DND-41 (cell line): ENCODE measurements at regions not wholly inside any gene's neighbourhood (a gene's known extent, or its start where the extent isn't known, plus 50 kb on each side); places are given as distances from the start of the nearest gene placed in this dataset.

Source experiments
- ATAC-seq: fragments of 200-7000 bp; cut with Tn5 transposase; 3 replicates; pipeline ENCODE4 v1.9.1; 2021; ENCODE audit warnings: low read depth; ENCODE audit not compliant: insufficient read depth
- DNase-seq: peaks from one replicate; pipeline ENCODE4 v3.0.0-alpha.2; 2020
- H2AFZ ChIP-seq: 2 replicates; pipeline ENCODE4 v1.6.0; 2012; ENCODE audit warnings: low read depth, low read length
- H3K27ac ChIP-seq: 2 replicates; pipeline ENCODE4 v1.5.1; 2012; ENCODE audit warnings: low read length, inconsistent platforms
- H3K27me3 ChIP-seq: fragments of 200-600 bp; sonication (generic); 2 replicates; pipeline ENCODE4 v1.6.0; 2012; ENCODE audit warnings: low read length, mild to moderate bottlenecking, inconsistent platforms; ENCODE audit not compliant: insufficient read depth, poor library complexity
- H3K36me3 ChIP-seq: 2 replicates; pipeline ENCODE4 v1.5.1; 2012; ENCODE audit warnings: low read length, inconsistent platforms; ENCODE audit not compliant: insufficient read depth
- H3K4me1 ChIP-seq: 2 replicates; pipeline ENCODE4 v1.5.1; 2012; ENCODE audit warnings: mild to moderate bottlenecking, low read length; ENCODE audit not compliant: insufficient read depth
- H3K4me2 ChIP-seq: 2 replicates; pipeline ENCODE4 v1.6.0; 2012; ENCODE audit warnings: mild to moderate bottlenecking, moderate library complexity, low read length, inconsistent platforms; ENCODE audit not compliant: insufficient read depth
- H3K4me3 ChIP-seq, 2 experiments: fragments of 200-600 bp in 1 of 2; shearing (Covaris generic) in 1 of 2; 2 replicates each; pipeline ENCODE4 v1.5.1; 2012 to 2016; ENCODE audit warnings: inconsistent platforms in 2 of 2, low read length in 2 of 2, mild to moderate bottlenecking in 2 of 2, low read depth in 1 of 2, moderate library complexity in 1 of 2
- H3K79me2 ChIP-seq: 2 replicates; pipeline ENCODE4 v1.6.0; 2012; ENCODE audit warnings: low read length, inconsistent platforms; ENCODE audit not compliant: insufficient read depth
- H3K9ac ChIP-seq: 2 replicates; pipeline ENCODE4 v1.6.0; 2012; ENCODE audit warnings: low read depth, mild to moderate bottlenecking, inconsistent platforms, low read length, moderate library complexity
- H3K9me3 ChIP-seq: 2 replicates; pipeline ENCODE4 v1.5.1; 2012; ENCODE audit warnings: low read length, moderate library complexity, mild to moderate bottlenecking, inconsistent platforms; ENCODE audit not compliant: insufficient read depth, severe bottlenecking
- H4K20me1 ChIP-seq: 2 replicates; pipeline ENCODE4 v1.6.0; 2012; ENCODE audit warnings: low read length; ENCODE audit not compliant: insufficient read depth
- EZH2 ChIP-seq: IDR thresholded peaks from 3 replicates; pipeline ENCODE4 v1.6.1; 2012; ENCODE audit warnings: borderline replicate concordance, low read depth, mild to moderate bottlenecking, moderate library complexity, low read length, inconsistent platforms; ENCODE audit not compliant: severe bottlenecking
- TF ChIP-seq, protein P1 (sequence below): IDR thresholded peaks from 2 replicates; pipeline ENCODE4 v1.5.1; 2012; ENCODE audit warnings: borderline replicate concordance, low read length, moderate library complexity, mild to moderate bottlenecking; ENCODE audit not compliant: poor library complexity, severe bottlenecking; ENCODE audit errors: extremely low read depth

DNA sequence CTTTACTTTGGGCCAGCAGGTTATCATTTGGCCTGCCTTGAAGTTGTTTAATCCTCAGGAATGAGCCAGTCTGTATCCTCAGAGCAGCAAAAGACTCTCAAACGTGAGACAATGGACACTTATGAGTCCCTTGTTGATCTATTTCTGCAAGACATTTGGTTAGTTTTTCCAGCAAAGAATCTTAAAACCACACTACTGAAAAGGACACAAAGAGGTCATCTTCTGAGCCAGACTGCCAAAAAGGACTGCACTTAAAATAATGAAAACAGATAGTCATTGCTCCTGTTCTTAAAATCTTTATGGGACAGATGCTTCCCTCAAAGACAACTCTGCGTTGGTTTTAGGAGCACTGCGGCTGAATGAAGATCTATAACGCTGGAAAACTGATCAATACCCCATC is 205.7 kb upstream of the PSMD7 start:
- Histone ChIP-seq H2AFZ (peak overlapping the region; percentile 51), H3K27ac (no peak overlapping the region), H3K4me2 (no peak overlapping the region), H3K79me2 (no peaks in the 10 kb centered on the region), H3K27me3 (no peaks in the 10 kb centered on the region), H3K9ac (no peak overlapping the region), H3K4me1 (peaks cover 3% of the 10 kb centered on the region; the same call in 1 of the 2 replicates), H3K9me3 (no peaks in the 10 kb centered on the region), H4K20me1 (no peaks in the 10 kb centered on the region), H3K36me3 (no peaks in the 10 kb centered on the region), H3K4me3 (no peak overlapping the region)
- no peak for ATAC-seq
- no peak for DNase-seq
- TF ChIP-seq EZH2, result no peak
- TF ChIP-seq, protein P1, sequence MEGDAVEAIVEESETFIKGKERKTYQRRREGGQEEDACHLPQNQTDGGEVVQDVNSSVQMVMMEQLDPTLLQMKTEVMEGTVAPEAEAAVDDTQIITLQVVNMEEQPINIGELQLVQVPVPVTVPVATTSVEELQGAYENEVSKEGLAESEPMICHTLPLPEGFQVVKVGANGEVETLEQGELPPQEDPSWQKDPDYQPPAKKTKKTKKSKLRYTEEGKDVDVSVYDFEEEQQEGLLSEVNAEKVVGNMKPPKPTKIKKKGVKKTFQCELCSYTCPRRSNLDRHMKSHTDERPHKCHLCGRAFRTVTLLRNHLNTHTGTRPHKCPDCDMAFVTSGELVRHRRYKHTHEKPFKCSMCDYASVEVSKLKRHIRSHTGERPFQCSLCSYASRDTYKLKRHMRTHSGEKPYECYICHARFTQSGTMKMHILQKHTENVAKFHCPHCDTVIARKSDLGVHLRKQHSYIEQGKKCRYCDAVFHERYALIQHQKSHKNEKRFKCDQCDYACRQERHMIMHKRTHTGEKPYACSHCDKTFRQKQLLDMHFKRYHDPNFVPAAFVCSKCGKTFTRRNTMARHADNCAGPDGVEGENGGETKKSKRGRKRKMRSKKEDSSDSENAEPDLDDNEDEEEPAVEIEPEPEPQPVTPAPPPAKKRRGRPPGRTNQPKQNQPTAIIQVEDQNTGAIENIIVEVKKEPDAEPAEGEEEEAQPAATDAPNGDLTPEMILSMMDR, result no peak

DNA sequence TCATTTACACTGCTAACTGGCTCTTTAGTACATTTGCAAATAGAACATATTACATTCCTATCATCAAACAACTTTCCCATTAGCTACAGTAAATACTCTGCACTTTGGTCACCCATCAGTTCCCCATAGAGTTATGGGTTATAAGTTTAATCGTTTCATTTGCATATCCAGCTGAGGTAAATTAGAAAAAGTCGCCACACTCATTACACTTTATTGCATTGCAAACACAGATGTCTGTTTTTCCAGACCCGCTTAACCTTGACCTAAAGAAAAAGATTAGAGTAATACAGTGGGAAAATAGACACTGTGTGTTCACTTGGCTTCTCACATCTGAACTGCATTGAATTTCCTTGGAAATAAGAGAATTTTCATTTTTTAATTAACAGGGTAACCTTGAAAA is 213.1 kb upstream of the PSMD7 start:
- DNase-seq, result no peak
- Histone ChIP-seq H3K4me3 (no peak overlapping the region), H3K79me2 (no peaks in the 10 kb centered on the region), H3K27ac (no peak overlapping the region), H3K9me3 (no peaks in the 10 kb centered on the region), H3K9ac (no peak overlapping the region), H2AFZ (no peak overlapping the region), H3K4me1 (peaks cover 5% of the 10 kb centered on the region), H3K36me3 (no peaks in the 10 kb centered on the region), H3K27me3 (no peaks in the 10 kb centered on the region), H4K20me1 (no peaks in the 10 kb centered on the region), H3K4me2 (no peak overlapping the region)
- TF ChIP-seq EZH2, result no peak
- TF ChIP-seq, protein P1, result no peak
- ATAC-seq, result no peak

GRCh38 chr16:74080311-74080710 is 216.3 kb upstream of the PSMD7 start:
- no peak overlapping the region for H3K4me2 ChIP-seq
- H3K9me3 ChIP-seq, result peaks cover 3% of the 10 kb centered on the region
- no peak for ATAC-seq
- H3K27ac ChIP-seq, result peak overlapping the region; percentile 10; the same call in 1 of the 2 replicates
- DNase-seq, result no peak
- peaks cover 5% of the 10 kb centered on the region for H3K4me1 ChIP-seq
- H3K9ac ChIP-seq, result no peak overlapping the region
- H3K36me3 ChIP-seq, result no peaks in the 10 kb centered on the region
- H3K79me2 ChIP-seq, result no peaks in the 10 kb centered on the region
- H3K27me3 ChIP-seq, result no peaks in the 10 kb centered on the region
- no peak overlapping the region for H2AFZ ChIP-seq
- no peak overlapping the region for H3K4me3 ChIP-seq
- TF ChIP-seq, protein P1, result no peak
- TF ChIP-seq EZH2, result no peak
- H4K20me1 ChIP-seq, result no peaks in the 10 kb centered on the region

DNA sequence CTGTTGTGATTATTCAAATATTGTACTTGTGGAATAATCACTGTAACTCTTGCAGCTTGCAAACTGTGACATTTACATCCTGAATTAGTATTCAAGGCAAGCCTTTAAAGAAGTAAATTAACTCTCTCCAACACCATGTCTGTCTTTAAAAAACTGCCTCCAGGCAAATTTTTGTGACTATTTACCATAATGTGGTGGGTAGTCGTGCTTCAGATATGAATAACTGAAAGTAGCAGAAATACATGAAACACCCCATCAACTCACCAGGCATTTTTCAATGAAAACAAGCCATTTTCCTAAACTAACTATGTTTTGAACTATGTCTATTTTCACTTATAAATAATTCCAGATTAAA is 217.4 kb upstream of the PSMD7 start:
- Histone ChIP-seq H3K27me3 (no peaks in the 10 kb centered on the region), H2AFZ (no peak overlapping the region), H3K9me3 (peaks cover 10% of the 10 kb centered on the region), H3K4me2 (no peak overlapping the region), H3K79me2 (no peaks in the 10 kb centered on the region), H3K27ac (no peak overlapping the region), H3K4me3 (no peak overlapping the region), H4K20me1 (no peaks in the 10 kb centered on the region), H3K9ac (no peak overlapping the region), H3K36me3 (no peaks in the 10 kb centered on the region), H3K4me1 (peaks cover 5% of the 10 kb centered on the region)
- ATAC-seq (no peak), DNase-seq (no peak)
- TF ChIP-seq, protein P1, result no peak
- TF ChIP-seq EZH2, result no peak
